WERI-Rb-1 (cell line): ENCODE measurements at regions not wholly inside any gene's neighbourhood (a gene's known extent, or its start where the extent isn't known, plus 50 kb on each side); places are given as distances from the start of the nearest gene placed in this dataset.

Source experiments
- DNase-seq: peaks from one replicate; pipeline ENCODE4 v3.0.0-alpha.2; 2020
- H3K27ac ChIP-seq: fragments of 250-450 bp; sonication (Bioruptor Pico); 2 replicates; pipeline ENCODE4 v1.5.1; 2020; ENCODE audit warnings: mild to moderate bottlenecking, moderate library complexity
- H3K27me3 ChIP-seq: fragments of 250-450 bp; sonication (Bioruptor Pico); 2 replicates; pipeline ENCODE4 v1.5.1; 2021; ENCODE audit warnings: mild to moderate bottlenecking, low read depth, moderate library complexity; ENCODE audit not compliant: insufficient read depth, severe bottlenecking
- H3K36me3 ChIP-seq: fragments of 250-450 bp; sonication (Bioruptor Pico); 2 replicates; pipeline ENCODE4 v1.5.1; 2020; ENCODE audit warnings: mild to moderate bottlenecking, moderate library complexity
- H3K4me3 ChIP-seq: 2 replicates; pipeline ENCODE4 v1.5.1; 2011; ENCODE audit warnings: low read depth, mild to moderate bottlenecking, control low read depth, low read length
- H3K9me3 ChIP-seq: fragments of 250-450 bp; sonication (Bioruptor Pico); 2 replicates; pipeline ENCODE4 v1.5.1; 2021; ENCODE audit warnings: mild to moderate bottlenecking, moderate library complexity; ENCODE audit not compliant: severe bottlenecking
- TF ChIP-seq, protein P1 (sequence below): IDR thresholded peaks from 2 replicates; pipeline ENCODE4 v1.5.1; 2011; ENCODE audit warnings: low read depth, mild to moderate bottlenecking, control low read depth, inconsistent platforms, low read length

DNA sequence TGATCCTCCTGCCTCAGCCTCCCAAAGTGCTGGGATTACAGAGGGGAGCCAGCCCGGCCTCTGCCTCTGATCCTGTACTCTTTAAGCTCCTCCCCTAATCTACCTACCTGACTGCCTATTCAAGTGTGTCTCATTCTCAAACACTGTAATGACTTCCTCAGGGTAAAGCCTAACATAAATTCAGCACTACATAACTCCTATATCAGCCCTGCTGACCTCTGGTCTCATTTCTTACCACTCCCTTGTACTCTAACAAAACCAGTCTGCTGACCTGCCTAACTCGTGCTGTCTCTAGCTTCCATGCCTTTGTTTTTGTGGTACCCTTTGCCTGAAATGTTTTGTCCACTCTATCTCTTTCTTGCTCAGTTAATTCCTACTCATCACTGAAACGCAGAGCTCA is 172.1 kb upstream of the IL12A start:
- Histone ChIP-seq H3K27me3 (no peaks in the 10 kb centered on the region), H3K4me3 (no peak overlapping the region), H3K36me3 (no peaks in the 10 kb centered on the region), H3K9me3 (no peaks in the 10 kb centered on the region), H3K27ac (no peak overlapping the region)
- DNase-seq, result no peak
- TF ChIP-seq, protein P1, sequence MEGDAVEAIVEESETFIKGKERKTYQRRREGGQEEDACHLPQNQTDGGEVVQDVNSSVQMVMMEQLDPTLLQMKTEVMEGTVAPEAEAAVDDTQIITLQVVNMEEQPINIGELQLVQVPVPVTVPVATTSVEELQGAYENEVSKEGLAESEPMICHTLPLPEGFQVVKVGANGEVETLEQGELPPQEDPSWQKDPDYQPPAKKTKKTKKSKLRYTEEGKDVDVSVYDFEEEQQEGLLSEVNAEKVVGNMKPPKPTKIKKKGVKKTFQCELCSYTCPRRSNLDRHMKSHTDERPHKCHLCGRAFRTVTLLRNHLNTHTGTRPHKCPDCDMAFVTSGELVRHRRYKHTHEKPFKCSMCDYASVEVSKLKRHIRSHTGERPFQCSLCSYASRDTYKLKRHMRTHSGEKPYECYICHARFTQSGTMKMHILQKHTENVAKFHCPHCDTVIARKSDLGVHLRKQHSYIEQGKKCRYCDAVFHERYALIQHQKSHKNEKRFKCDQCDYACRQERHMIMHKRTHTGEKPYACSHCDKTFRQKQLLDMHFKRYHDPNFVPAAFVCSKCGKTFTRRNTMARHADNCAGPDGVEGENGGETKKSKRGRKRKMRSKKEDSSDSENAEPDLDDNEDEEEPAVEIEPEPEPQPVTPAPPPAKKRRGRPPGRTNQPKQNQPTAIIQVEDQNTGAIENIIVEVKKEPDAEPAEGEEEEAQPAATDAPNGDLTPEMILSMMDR, result no peak

DNA sequence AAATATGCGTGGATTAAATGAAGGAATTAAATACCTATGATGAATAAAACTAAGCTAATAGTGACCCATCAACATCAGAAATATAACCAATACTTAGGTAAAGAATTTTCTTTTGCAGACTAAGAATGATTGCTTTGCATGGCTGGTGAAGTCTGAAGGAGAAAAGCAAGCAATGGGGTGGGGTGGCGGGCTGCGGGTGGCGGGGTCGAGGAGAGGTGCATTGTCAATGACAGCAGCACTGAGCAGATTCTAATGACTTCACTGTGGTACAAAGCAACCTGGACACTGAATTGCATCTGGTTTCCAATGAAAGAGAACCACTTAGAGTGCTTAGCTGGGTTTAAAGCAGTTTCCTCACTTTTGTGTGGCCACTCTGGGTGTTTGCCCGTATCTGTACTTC is 171.5 kb upstream of the IL12A start:
- no peak for DNase-seq
- Histone ChIP-seq H3K36me3 (no peaks in the 10 kb centered on the region), H3K27ac (no peak overlapping the region), H3K27me3 (no peaks in the 10 kb centered on the region), H3K9me3 (no peaks in the 10 kb centered on the region), H3K4me3 (no peak overlapping the region)
- TF ChIP-seq, protein P1, result no peak

DNA sequence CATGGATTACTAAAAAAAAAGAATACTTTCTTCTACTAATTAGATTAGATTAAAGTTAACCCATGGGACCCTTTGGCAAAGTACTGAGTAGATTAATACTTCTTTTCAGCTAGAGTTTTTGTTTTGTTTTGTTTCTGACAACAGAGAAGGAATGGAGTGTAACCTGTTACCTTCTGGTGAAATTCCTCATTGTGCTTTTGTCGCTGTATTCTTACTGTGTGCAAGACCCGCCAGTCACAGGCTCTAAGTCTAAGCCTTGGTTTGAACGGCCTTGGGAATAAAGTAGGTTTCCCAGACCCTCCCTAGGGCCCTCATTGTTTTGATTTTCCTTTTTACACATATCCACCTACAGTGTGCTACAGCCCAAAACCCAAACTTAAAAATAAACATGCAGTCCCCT is 171.1 kb upstream of the IL12A start:
- no peak overlapping the region for H3K4me3 ChIP-seq
- no peaks in the 10 kb centered on the region for H3K36me3 ChIP-seq
- DNase-seq, result no peak
- no peak overlapping the region for H3K27ac ChIP-seq
- no peaks in the 10 kb centered on the region for H3K9me3 ChIP-seq
- TF ChIP-seq, protein P1, result no peak
- H3K27me3 ChIP-seq, result no peaks in the 10 kb centered on the region

DNA sequence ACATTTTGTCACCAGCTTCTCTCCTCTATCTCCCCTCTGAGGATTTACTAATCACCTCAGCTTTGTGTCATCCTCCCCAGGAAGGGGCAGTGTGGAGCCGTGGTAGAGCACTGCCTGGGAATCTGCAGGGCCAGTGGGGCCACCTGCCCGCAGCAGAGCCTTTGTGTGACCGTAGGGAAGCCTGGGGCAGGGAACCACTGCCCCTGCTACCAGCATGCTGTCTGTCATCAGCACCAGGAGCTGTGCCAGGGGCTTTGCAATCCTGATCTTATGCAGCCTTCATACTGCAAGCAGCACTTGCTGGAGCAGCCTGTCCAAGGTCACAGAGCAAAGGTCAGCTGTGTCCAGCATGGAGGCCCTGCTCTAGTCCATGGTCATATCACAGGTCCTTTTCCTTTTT is 170.2 kb upstream of the IL12A start:
- H3K9me3 ChIP-seq, result no peaks in the 10 kb centered on the region
- no peaks in the 10 kb centered on the region for H3K27me3 ChIP-seq
- TF ChIP-seq, protein P1, result peak; percentile 64
- no peak overlapping the region for H3K4me3 ChIP-seq
- no peak overlapping the region for H3K27ac ChIP-seq
- H3K36me3 ChIP-seq, result no peaks in the 10 kb centered on the region
- peak; percentile 66 for DNase-seq

DNA sequence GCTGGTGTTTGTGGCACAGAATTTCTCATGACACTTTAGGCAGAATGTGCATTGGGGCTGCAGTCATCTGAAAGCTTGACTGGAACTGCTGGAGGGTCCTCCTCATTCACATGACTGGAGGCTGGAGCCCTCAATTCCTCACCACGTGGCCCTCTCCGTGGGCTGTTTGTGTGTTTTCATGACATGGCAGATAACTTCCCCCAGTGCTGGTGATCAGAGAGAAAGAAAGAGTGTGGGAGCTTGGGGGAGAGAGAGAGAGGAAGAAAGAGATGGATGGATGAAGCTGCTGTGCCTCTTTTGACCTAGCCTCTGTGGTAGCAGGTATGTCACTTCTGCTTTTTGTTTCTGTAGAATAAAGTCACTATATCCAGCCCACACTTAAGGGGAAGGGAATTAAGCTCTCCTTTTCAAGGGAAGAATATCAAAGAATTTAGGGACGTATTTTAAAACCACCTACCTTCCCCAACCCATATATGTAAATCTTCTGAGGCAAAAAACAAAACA is 169.6 kb upstream of the IL12A start:
- TF ChIP-seq, protein P1, result no peak
- H3K9me3 ChIP-seq, result no peaks in the 10 kb centered on the region

DNA sequence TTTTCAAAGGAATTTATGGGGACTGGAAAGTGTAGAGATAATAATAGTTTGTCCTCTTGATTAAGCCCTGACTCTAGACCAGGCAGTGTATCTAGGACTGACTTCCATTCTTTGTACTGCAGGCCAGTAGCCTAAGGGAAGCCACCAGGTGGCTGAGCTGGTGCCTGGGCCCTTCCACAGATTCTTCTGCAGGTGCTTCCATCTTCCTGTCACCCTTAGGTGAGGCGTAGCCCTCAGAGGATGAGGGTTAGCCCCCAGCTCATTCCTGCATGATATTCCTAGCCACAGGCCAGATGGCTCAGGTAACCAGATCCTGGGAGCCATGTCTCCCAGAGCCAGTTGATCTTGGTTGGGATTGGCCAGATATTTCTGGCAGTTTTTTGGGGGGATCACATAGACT is 169.0 kb upstream of the IL12A start:
- Histone ChIP-seq H3K36me3 (no peaks in the 10 kb centered on the region), H3K9me3 (no peaks in the 10 kb centered on the region), H3K27ac (no peak overlapping the region), H3K4me3 (no peak overlapping the region), H3K27me3 (no peaks in the 10 kb centered on the region)
- TF ChIP-seq, protein P1, result no peak
- DNase-seq, result no peak

More for the DNA sequence above, 169.6 kb upstream of the IL12A start:
- H3K27me3 ChIP-seq, result no peaks in the 10 kb centered on the region
- no peak overlapping the region for H3K27ac ChIP-seq
- DNase-seq, result no peak
- no peak overlapping the region for H3K4me3 ChIP-seq
- no peaks in the 10 kb centered on the region for H3K36me3 ChIP-seq
